H1 (cell line): ENCODE measurements at regions not wholly inside any gene's neighbourhood (a gene's known extent, or its start where the extent isn't known, plus 50 kb on each side); places are given as distances from the start of the nearest gene placed in this dataset.
A peak's percentile ranks its signal among the peaks of the same experiment; 100 is the strongest.

Source experiments
- CTCF ChIA-PET: fragments of 300-600 bp; sonication (Branson Sonifier 250); formaldehyde crosslinking; loops from one replicate; lab custom pipeline; 2021; ENCODE audit not compliant: partially characterized antibody; lab: Charles Lee
- POLR2A ChIA-PET: fragments of 300-600 bp; sonication (Branson Sonifier 250); formaldehyde crosslinking; loops from one replicate; lab custom pipeline; 2021; ENCODE audit warnings: inconsistent platforms; ENCODE audit not compliant: partially characterized antibody; lab: Charles Lee
- DNase-seq, 2 experiments: peaks; one replicate each; pipeline versions ENCODE4 v3.0.0 to v3.0.0-alpha.2; 2010 to 2022; ENCODE audit warnings: low spot score in 2 of 2, low read depth in 1 of 2, mixed read lengths in 1 of 2
- FAIRE-seq: peaks from 2 replicates; lab custom pipeline; 2011; peaks lifted over from hg19 to GRCh38; lab: Jason Lieb, UNC
- H2AFZ ChIP-seq: 2 replicates; pipeline ENCODE4 v1.8.1; 2012; ENCODE audit warnings: low read length, inconsistent platforms
- H2AK5ac ChIP-seq: 2 replicates; pipeline ENCODE4 v1.6.1; 2013; ENCODE audit warnings: low read depth, low read length
- H2BK120ac ChIP-seq: replicated peaks from 2 replicates; pipeline ENCODE3; 2013; ENCODE audit warnings: low read depth, low read length, inconsistent platforms
- H2BK12ac ChIP-seq: 2 replicates; pipeline ENCODE4 v1.6.1; 2013; ENCODE audit warnings: low read depth, low read length
- H2BK15ac ChIP-seq: 2 replicates; pipeline ENCODE4 v1.6.1; 2013; ENCODE audit warnings: low read length
- H2BK20ac ChIP-seq: 2 replicates; pipeline ENCODE4 v1.6.1; 2013; ENCODE audit warnings: low read length
- H2BK5ac ChIP-seq: 2 replicates; pipeline ENCODE4 v1.6.1; 2013; ENCODE audit warnings: low read depth, low read length
- H3K14ac ChIP-seq: 2 replicates; pipeline ENCODE4 v1.6.1; 2013; ENCODE audit warnings: inconsistent platforms; ENCODE audit not compliant: insufficient read length
- H3K18ac ChIP-seq: 2 replicates; pipeline ENCODE4 v1.6.1; 2013; ENCODE audit warnings: low read length; ENCODE audit errors: extremely low read depth
- H3K23ac ChIP-seq: 2 replicates; pipeline ENCODE4 v1.6.1; 2013; ENCODE audit warnings: inconsistent platforms; ENCODE audit not compliant: insufficient read length
- H3K23me2 ChIP-seq: 2 replicates; pipeline ENCODE4 v1.6.1; 2013; ENCODE audit warnings: low read depth, low read length
- H3K27ac ChIP-seq: 2 replicates; pipeline ENCODE4 v1.6.1; 2011; ENCODE audit warnings: low read depth, low read length, inconsistent platforms
- H3K27me3 ChIP-seq, 4 experiments: replicated peaks in 1 of 4; 1 replicate in 1 of 4; 2 replicates in 3 of 4; pipeline versions ENCODE4 v1.6.1 to v1.8.1; 2011 to 2013; ENCODE audit warnings: low read length in 3 of 4, mild to moderate bottlenecking in 3 of 4, inconsistent platforms in 2 of 4, mixed read lengths in 2 of 4, moderate library complexity in 1 of 4; ENCODE audit not compliant: control insufficient read depth in 3 of 4, insufficient read depth in 3 of 4; ENCODE audit errors: extremely low read depth in 1 of 4
- H3K36me3 ChIP-seq, 4 experiments: 2 replicates each; pipeline versions ENCODE4 v1.6.1 to v1.8.1; 2011 to 2013; ENCODE audit warnings: mild to moderate bottlenecking in 4 of 4, low read length in 3 of 4, moderate library complexity in 2 of 4, control low read depth in 1 of 4, inconsistent platforms in 1 of 4; ENCODE audit not compliant: insufficient read depth in 4 of 4, control insufficient read depth in 2 of 4
- H3K4ac ChIP-seq: replicated peaks from 2 replicates; pipeline ENCODE3; 2013; ENCODE audit warnings: low read length, low read depth, mixed read lengths, inconsistent platforms; ENCODE audit not compliant: insufficient read length
- H3K4me1 ChIP-seq, 4 experiments: replicated peaks in 1 of 4; 1 replicate in 1 of 4; 2 replicates in 3 of 4; pipeline versions ENCODE4 v1.6.1 to v1.8.1; 2011 to 2013; ENCODE audit warnings: low read length in 3 of 4, inconsistent platforms in 2 of 4, mixed read lengths in 1 of 4; ENCODE audit not compliant: insufficient read depth in 4 of 4, control insufficient read depth in 3 of 4
- H3K4me2 ChIP-seq, 2 experiments: 2 replicates each; pipeline versions ENCODE4 v1.6.1 to v1.8.1; 2011 to 2013; ENCODE audit warnings: low read depth in 2 of 2, low read length in 2 of 2, control low read depth in 1 of 2, inconsistent platforms in 1 of 2, mild to moderate bottlenecking in 1 of 2; ENCODE audit not compliant: insufficient read depth in 1 of 2
- H3K4me3 ChIP-seq, 4 experiments: fragments of 200-600, 300-600 bp in 1 of 4; sonication (generic), shearing (Covaris generic), sonication (Bioruptor Twin) in 1 of 4; 2 replicates each; pipeline versions ENCODE4 v1.5.1 to v1.8.1; 2011 to 2016; ENCODE audit warnings: low read length in 4 of 4, low read depth in 3 of 4, control low read depth in 2 of 4, inconsistent platforms in 2 of 4, mild to moderate bottlenecking in 2 of 4, mixed read lengths in 1 of 4, moderate library complexity in 1 of 4; ENCODE audit not compliant: insufficient read depth in 2 of 4; ENCODE audit errors: extremely low read depth in 1 of 4
- H3K56ac ChIP-seq: replicated peaks from 2 replicates; pipeline ENCODE3; 2013; ENCODE audit warnings: low read depth, mild to moderate bottlenecking, mixed read lengths, low read length, inconsistent platforms; ENCODE audit not compliant: insufficient read length
- H3K79me1 ChIP-seq: 2 replicates; pipeline ENCODE4 v1.6.1; 2013; ENCODE audit warnings: low read depth, low read length, control low read depth
- H3K79me2 ChIP-seq, 2 experiments: 2 replicates each; pipeline versions ENCODE4 v1.6.1 to v1.8.1; 2012 to 2013; ENCODE audit warnings: low read length in 2 of 2, mild to moderate bottlenecking in 2 of 2, inconsistent platforms in 1 of 2; ENCODE audit not compliant: insufficient read depth in 2 of 2, control insufficient read depth in 1 of 2
- H3K9ac ChIP-seq, 4 experiments: replicated peaks in 1 of 4; 1 replicate in 1 of 4; 2 replicates in 3 of 4; pipeline versions ENCODE4 v1.6.1 to v1.8.1; 2011 to 2013; ENCODE audit warnings: low read depth in 3 of 4, low read length in 3 of 4, control low read depth in 2 of 4, mild to moderate bottlenecking in 2 of 4, moderate library complexity in 2 of 4, inconsistent platforms in 1 of 4; ENCODE audit errors: extremely low read depth in 1 of 4
- H3K9me3 ChIP-seq, 2 experiments: 2 replicates each; pipeline versions ENCODE4 v1.6.1 to v1.8.1; 2012 to 2013; ENCODE audit warnings: mild to moderate bottlenecking in 2 of 2, moderate library complexity in 2 of 2, control low read depth in 1 of 2, inconsistent platforms in 1 of 2, low read depth in 1 of 2, low read length in 1 of 2, mixed read lengths in 1 of 2; ENCODE audit not compliant: insufficient read depth in 2 of 2
- H4K20me1 ChIP-seq, 2 experiments: replicated peaks in 1 of 2; 2 replicates each; pipeline versions ENCODE3 to v1.8.1; 2011 to 2013; ENCODE audit warnings: inconsistent platforms in 2 of 2, low read length in 2 of 2, mild to moderate bottlenecking in 1 of 2; ENCODE audit not compliant: insufficient read depth in 2 of 2, control insufficient read depth in 1 of 2
- H4K5ac ChIP-seq: 2 replicates; pipeline ENCODE4 v1.6.1; 2013; ENCODE audit warnings: low read length, low read depth, mixed read lengths, inconsistent platforms; ENCODE audit not compliant: insufficient read length
- H4K8ac ChIP-seq: 2 replicates; pipeline ENCODE4 v1.8.0; 2013; ENCODE audit warnings: mild to moderate bottlenecking, moderate library complexity, low read length, inconsistent platforms; ENCODE audit not compliant: insufficient read depth; ENCODE audit errors: extremely low read depth
- H4K91ac ChIP-seq: replicated peaks from 2 replicates; pipeline ENCODE3; 2013; ENCODE audit warnings: low read length, mixed read lengths, inconsistent platforms; ENCODE audit not compliant: insufficient read length
- CBX8 ChIP-seq: fragments of 300-800, 300-1000 bp; sonication (generic); IDR thresholded peaks from 2 replicates; pipeline ENCODE4 v1.7.1; 2016; ENCODE audit warnings: low read depth, low read length, borderline replicate concordance
- FOSL1 ChIP-seq: IDR thresholded peaks from 2 replicates; pipeline ENCODE4 v1.6.1; 2011; ENCODE audit warnings: mild to moderate bottlenecking, low read depth, low read length, moderate library complexity; ENCODE audit not compliant: insufficient read depth
- NANOG ChIP-seq: IDR thresholded peaks from 2 replicates; pipeline ENCODE4 v1.6.1; 2011; ENCODE audit warnings: low read length, low read depth, mild to moderate bottlenecking, inconsistent platforms; ENCODE audit not compliant: insufficient read depth, poor library complexity, severe bottlenecking
- SIX5 ChIP-seq: IDR thresholded peaks from 2 replicates; pipeline ENCODE4 v1.6.1; 2011; ENCODE audit warnings: mild to moderate bottlenecking, low read depth, low read length
- TBP ChIP-seq: IDR thresholded peaks from 2 replicates; pipeline ENCODE4 v1.6.1; 2011; ENCODE audit warnings: low read depth, low read length, improper control_type of control experiment
- WGBS, 2 experiments: shearing (Covaris generic) in 1 of 2; methylation state at CpG; one replicate each; pipeline versions ENCODE4 v1.1.6 to v1.1.7; 2013 to 2015; ENCODE audit warnings: low lambda C conversion rate in 2 of 2, mixed read lengths in 2 of 2, inconsistent platforms in 1 of 2, low coverage in 1 of 2, missing lambda C conversion rate in 1 of 2; ENCODE audit not compliant: insufficient replicate concordance in 2 of 2, insufficient coverage in 1 of 2, insufficient read length in 1 of 2; ENCODE audit errors: extremely low coverage in 1 of 2, missing lambda C conversion rate in 1 of 2; 5-methylcytosine and 5-hydroxymethylcytosine counted together

- ChIA-PET CTCF (no interaction called here), POLR2A (no interaction called here)
- H3K23ac ChIP-seq: no peak overlapping the region
- no peaks in the 10 kb centered on the region for H3K79me1 ChIP-seq
- no peaks in the 10 kb centered on the region for H4K20me1 ChIP-seq
- H3K18ac ChIP-seq: peak overlapping the region; percentile 33; the same call in 1 of the 2 replicates
- no peak overlapping the region for H4K8ac ChIP-seq
- H3K36me3 ChIP-seq: no peaks in the 10 kb centered on the region; a peak in 1 of 8 replicates
- no peak overlapping the region for H4K5ac ChIP-seq
- H3K9ac ChIP-seq: no peak overlapping the region
- H4K91ac ChIP-seq: no peak overlapping the region
- no peak overlapping the region; the same call in 1 of the 2 replicates for H2BK12ac ChIP-seq
- DNase-seq (peak in 1 of 2 experiments; percentile 1), FAIRE-seq (peak; percentile 19)
- H3K27me3 ChIP-seq: no peaks in the 10 kb centered on the region
- H2BK120ac ChIP-seq: no peak overlapping the region
- no peak overlapping the region for H2BK15ac ChIP-seq
- no peak overlapping the region for H2AK5ac ChIP-seq
- peak overlapping the region; percentile 10; the same call in 1 of the 2 replicates for H2BK5ac ChIP-seq
- H3K4me1 ChIP-seq: peaks cover 0 to 6% (median 3%) of the 10 kb centered on the region in 4 experiments; a peak in 2 of 7 replicates
- no peak overlapping the region; a peak in 2 of 4 replicates for H3K4me2 ChIP-seq
- no peak overlapping the region for H3K4ac ChIP-seq
- no peaks in the 10 kb centered on the region for H3K79me2 ChIP-seq
- 62% methylated on average over 5 of the region's 5 CpGs; no CpG with 5 or more reads in 1 of the 2 experiments for WGBS, 2 experiments
- 0 out of 2 replicates have a peak overlapping the region, but pooled peaks have one; percentile 26 for H3K27ac ChIP-seq
- no peak overlapping the region for H3K4me3 ChIP-seq
- H3K9me3 ChIP-seq: no peaks in the 10 kb centered on the region
- H3K23me2 ChIP-seq: no peaks in the 10 kb centered on the region
- peak overlapping the region; percentile 95 for H2AFZ ChIP-seq
- no peak overlapping the region for H2BK20ac ChIP-seq
- H3K56ac ChIP-seq: no peak overlapping the region
- H3K14ac ChIP-seq: no peak overlapping the region
- no peak for TF ChIP-seq SIX5
- no peak for TF ChIP-seq NANOG
- no peak for TF ChIP-seq FOSL1
- TF ChIP-seq TBP: no peak
- TF ChIP-seq CBX8: no peak
Observed at GRCh38 chr5:43772764-43773477, 169.9 kb downstream of the NNT start.
